ENCODE measurements at regions not wholly inside any gene's neighbourhood (a gene's known extent, or its start where the extent isn't known, plus 50 kb on each side); places are given as distances from the start of the nearest gene placed in this dataset.

DNA sequence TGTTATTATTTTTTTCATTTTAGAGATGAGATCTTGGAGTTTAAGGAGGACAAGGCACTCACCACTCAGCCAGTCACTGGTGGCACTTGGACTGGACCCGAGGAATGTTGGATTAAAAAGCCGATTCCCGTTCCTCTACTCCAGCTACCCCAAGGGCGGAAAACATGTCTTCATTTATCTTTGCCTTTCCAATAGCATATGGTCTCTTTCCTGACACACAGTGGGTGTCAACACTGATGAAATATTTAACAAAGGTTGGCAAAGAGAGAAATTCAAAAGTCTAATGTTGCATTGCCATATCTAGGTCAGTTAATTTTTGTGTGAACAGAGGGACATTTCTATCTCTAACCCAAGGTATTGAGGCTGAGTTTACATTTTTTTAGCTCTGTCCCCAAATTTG, 459.7 kb downstream of the RBFOX1 start:
- Histone ChIP-seq H3K9me3 (replicated peaks; ENCODE audit: insufficient read depth, low read length) (no peaks in the 10 kb centered on the region), H3K9me2 (replicated peaks; ENCODE audit: insufficient read depth, low read length) (no peaks in the 10 kb centered on the region), H3K4me2 (ENCODE audit: low read depth, low read length) (no peak overlapping the region), H3K4me3 (ENCODE audit: low read length) (no peak overlapping the region), H3K4me1 (ENCODE audit: low read length) (no peaks in the 10 kb centered on the region), H3K36me3 (replicated peaks; ENCODE audit: insufficient read depth, low read length) (no peaks in the 10 kb centered on the region), H3K27ac (ENCODE audit: low read length) (no peak overlapping the region), H4K20me1 (ENCODE audit: insufficient read depth, low read length) (no peaks in the 10 kb centered on the region), H3K79me2 (ENCODE audit: low read length) (no peaks in the 10 kb centered on the region), H3K9ac (ENCODE audit: low read length) (no peak overlapping the region), H3F3A (ENCODE audit: insufficient read depth, low read length) (no peaks in the 10 kb centered on the region), H2AFZ (ENCODE audit: low read length) (no peak overlapping the region), H3K27me3 (replicated peaks; ENCODE audit: insufficient read depth, low read length) (no peaks in the 10 kb centered on the region)
- DNase-seq: no peak
- no peak for TF ChIP-seq EZH2phosphoT487 (IDR thresholded peaks at IDR 0.05; ENCODE audit: low read length)
- TF ChIP-seq CTCF (IDR thresholded peaks at IDR 0.05; ENCODE audit: low read length): no peak
- no peak for TF ChIP-seq EZH2 (optimal IDR thresholded peaks at IDR 0.05; ENCODE audit: low read depth, low read length)

GRCh38 chr16:7791028-7791590, 458.5 kb downstream of the RBFOX1 start:
- Histone ChIP-seq H3K9ac (ENCODE audit: low read length) (no peak overlapping the region), H3K27me3 (replicated peaks; ENCODE audit: insufficient read depth, low read length) (no peaks in the 10 kb centered on the region), H3K36me3 (replicated peaks; ENCODE audit: insufficient read depth, low read length) (no peaks in the 10 kb centered on the region), H3K4me1 (ENCODE audit: low read length) (no peaks in the 10 kb centered on the region), H3K79me2 (ENCODE audit: low read length) (no peaks in the 10 kb centered on the region), H3K27ac (ENCODE audit: low read length) (no peak overlapping the region), H3K9me2 (replicated peaks; ENCODE audit: insufficient read depth, low read length) (no peaks in the 10 kb centered on the region), H4K20me1 (ENCODE audit: insufficient read depth, low read length) (no peaks in the 10 kb centered on the region), H3F3A (ENCODE audit: insufficient read depth, low read length) (no peaks in the 10 kb centered on the region), H3K9me3 (replicated peaks; ENCODE audit: insufficient read depth, low read length) (no peaks in the 10 kb centered on the region), H2AFZ (ENCODE audit: low read length) (no peak overlapping the region), H3K4me2 (ENCODE audit: low read depth, low read length) (no peak overlapping the region), H3K4me3 (ENCODE audit: low read length) (no peak overlapping the region)
- DNase-seq: no peak
- TF ChIP-seq EZH2phosphoT487 (IDR thresholded peaks at IDR 0.05; ENCODE audit: low read length) (no peak), CTCF (IDR thresholded peaks at IDR 0.05; ENCODE audit: low read length) (no peak), EZH2 (optimal IDR thresholded peaks at IDR 0.05; ENCODE audit: low read depth, low read length) (no peak)

- Histone ChIP-seq H3K9me3 (replicated peaks; ENCODE audit: insufficient read depth, low read length) (no peaks in the 10 kb centered on the region), H2AFZ (ENCODE audit: low read length) (no peak overlapping the region), H3K4me3 (ENCODE audit: low read length) (no peak overlapping the region), H3K4me1 (ENCODE audit: low read length) (no peaks in the 10 kb centered on the region), H3K79me2 (ENCODE audit: low read length) (no peaks in the 10 kb centered on the region), H3F3A (ENCODE audit: insufficient read depth, low read length) (no peaks in the 10 kb centered on the region), H3K36me3 (replicated peaks; ENCODE audit: insufficient read depth, low read length) (no peaks in the 10 kb centered on the region), H3K4me2 (ENCODE audit: low read depth, low read length) (no peak overlapping the region), H4K20me1 (ENCODE audit: insufficient read depth, low read length) (no peaks in the 10 kb centered on the region), H3K9ac (ENCODE audit: low read length) (no peak overlapping the region), H3K27ac (ENCODE audit: low read length) (no peak overlapping the region), H3K27me3 (replicated peaks; ENCODE audit: insufficient read depth, low read length) (no peaks in the 10 kb centered on the region), H3K9me2 (replicated peaks; ENCODE audit: insufficient read depth, low read length) (no peaks in the 10 kb centered on the region)
- no peak for DNase-seq
- no peak for TF ChIP-seq EZH2 (optimal IDR thresholded peaks at IDR 0.05; ENCODE audit: low read depth, low read length)
- TF ChIP-seq EZH2phosphoT487 (IDR thresholded peaks at IDR 0.05; ENCODE audit: low read length): no peak
- no peak for TF ChIP-seq CTCF (IDR thresholded peaks at IDR 0.05; ENCODE audit: low read length)
These were observed 442.4 kb downstream of the RBFOX1 start for GRCh38 chr16:7775072-7775488.

Data from MM.1S (cell line).